GM19328 (cell line): ENCODE measurements at regions not wholly inside any gene's neighbourhood (a gene's known extent, or its start where the extent isn't known, plus 50 kb on each side); places are given as distances from the start of the nearest gene placed in this dataset.

ENCODE experiments used
- ATAC-seq: cut with Tn5 transposase; IDR thresholded peaks from one replicate; pipeline ENCODE4 v1.9.1; 2021; ENCODE audit warnings: mild to moderate bottlenecking, moderate library complexity; ENCODE audit not compliant: unreplicated experiment

DNA sequence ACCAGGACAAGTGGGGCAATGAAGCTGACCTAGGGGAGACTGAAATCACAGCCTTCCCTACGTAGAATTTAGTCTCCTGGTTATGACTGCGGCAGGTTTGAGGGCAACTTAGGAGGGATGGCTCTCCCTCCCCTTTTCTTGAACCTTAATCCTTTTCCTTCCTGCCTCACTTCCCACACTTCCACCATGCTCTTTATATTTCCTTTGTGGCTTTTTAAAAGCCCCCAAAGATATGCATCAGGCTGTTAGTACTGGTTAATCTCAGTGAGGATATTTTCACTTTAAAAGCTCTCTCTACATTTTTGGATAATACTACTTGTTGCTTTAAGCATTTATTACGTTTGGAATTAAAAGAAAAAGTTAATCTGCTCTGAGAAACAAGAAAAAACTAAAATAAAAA, 339.2 kb downstream of the SOX2 start:
- no peak for ATAC-seq

- ATAC-seq = no peak
Measured at GRCh38 chr3:182052332-182052731, 340.6 kb downstream of the SOX2 start.

DNA sequence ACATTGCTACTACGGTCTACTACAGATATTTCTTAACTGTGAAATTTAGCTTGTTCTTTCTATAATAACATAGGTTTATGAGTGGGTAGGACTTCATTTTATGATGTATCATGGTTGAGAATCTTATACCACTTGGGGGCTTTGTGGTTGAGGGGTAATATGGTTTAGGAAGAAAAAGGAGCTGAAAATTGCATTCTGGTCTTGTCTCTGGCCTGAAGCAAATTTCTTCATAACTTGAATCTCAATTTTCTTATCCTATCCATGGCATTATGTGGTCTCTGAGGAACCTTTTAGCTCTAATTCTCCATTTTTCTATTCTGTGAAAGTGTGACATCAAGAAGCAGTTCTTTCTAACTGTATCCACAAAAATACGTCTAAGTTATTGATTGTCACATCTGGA, 341.0 kb downstream of the SOX2 start:
- ATAC-seq = no peak

DNA sequence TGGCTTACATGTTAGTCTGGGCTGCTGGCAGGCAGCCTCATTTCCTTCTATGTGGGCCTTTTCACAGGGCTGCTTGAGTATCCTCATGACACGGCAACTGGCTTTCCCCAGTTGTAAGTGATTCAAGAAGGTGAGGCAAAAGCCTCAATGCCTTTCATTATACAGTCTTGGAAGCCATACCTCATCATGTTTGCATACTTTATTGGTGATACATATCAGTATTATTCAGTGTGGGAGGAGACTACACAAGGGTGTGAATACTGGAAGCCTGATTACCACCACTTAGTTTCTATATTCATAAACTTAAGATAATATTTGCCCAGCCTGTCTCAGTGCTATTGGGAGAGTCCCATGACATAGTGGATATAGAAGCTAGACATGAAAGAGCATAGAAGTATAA, 346.8 kb downstream of the SOX2 start:
- no peak for ATAC-seq

- ATAC-seq = no peak
Measured at GRCh38 chr3:182063742-182064141, 352.0 kb downstream of the SOX2 start.

DNA sequence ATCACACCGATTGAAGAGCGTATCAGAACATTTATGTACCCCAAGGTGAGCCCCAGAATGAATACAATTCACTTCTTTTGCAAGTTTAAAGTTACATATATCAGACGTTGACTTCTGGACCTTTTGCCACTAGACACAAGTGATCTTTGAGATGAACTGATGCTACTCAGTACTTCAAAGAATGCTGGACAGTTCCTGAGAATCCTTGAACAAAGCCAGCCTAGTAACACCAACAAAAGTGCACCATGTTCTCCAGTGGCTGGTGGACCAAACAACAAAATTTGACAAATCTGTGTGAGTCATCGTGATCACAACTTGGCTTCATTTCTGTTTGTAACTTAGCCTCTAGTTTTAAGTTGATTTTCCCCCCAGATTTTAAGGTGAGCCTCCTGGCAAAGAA, 355.7 kb downstream of the SOX2 start:
- ATAC-seq = no peak

DNA sequence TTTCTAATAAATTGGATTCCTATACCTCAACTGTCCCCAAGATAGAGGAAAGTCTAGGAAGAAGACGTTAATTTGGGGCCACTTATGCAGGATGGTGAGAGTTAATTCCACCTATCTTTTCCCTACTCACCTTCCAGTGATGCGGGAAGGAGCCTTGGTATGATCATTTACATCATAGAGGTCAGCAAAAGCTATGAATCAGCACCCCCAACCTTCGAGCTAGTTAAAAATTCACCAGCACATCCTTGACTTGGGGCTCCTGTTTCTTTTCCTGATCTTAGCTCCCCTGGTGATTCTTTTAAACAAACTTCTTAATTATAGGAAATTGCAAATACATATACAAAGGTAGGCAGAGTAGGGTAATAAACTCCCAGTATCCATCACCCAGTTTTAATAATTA, 366.6 kb downstream of the SOX2 start:
- ATAC-seq = no peak

DNA sequence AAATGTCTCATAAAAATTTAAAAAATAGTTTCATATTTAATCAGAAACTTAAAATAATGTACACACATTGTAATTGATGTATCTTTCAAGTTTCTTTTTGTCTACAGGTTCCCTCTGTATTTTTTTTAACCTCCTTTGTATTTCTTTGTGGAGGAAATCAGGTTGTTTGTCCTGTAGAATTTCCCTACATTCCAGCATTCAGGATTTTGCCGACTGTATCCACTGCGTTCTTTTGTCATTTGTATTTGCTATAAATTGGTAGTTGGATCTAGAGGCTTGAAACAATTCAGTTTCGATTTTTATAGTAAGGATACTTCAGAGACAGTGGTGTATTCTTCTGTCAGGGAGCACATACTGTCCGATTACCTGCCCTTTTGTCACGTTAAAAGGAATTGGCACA, 367.2 kb downstream of the SOX2 start:
- ATAC-seq = no peak

GRCh38 chr3:182081096-182081495, 369.4 kb downstream of the SOX2 start:
- ATAC-seq = no peak

GRCh38 chr3:182083112-182083511, 371.4 kb downstream of the SOX2 start:
- no peak for ATAC-seq

GRCh38 chr3:182092662-182093262, 381.0 kb downstream of the SOX2 start:
- no peak for ATAC-seq

DNA sequence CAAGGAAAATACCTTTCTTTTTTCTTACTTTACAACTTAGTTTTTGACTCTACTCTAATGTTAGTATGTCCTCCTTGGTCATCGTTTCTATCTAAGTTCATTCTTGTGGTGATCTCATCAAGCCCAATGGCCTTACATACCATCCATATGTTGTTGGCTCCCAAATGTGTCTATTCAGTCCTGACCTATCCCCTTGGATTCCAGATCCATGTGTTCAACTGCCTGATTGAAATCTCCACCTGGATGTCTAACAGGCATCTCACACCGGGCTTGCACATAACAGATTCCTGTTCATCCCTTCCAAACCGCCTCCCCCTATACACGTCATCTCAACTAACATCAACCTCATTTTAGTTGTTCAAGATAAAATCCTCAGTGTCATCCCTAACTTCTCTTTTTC, 382.6 kb downstream of the SOX2 start:
- no peak for ATAC-seq

- no peak for ATAC-seq
Measured at GRCh38 chr3:182104881-182105280, 393.2 kb downstream of the SOX2 start.

DNA sequence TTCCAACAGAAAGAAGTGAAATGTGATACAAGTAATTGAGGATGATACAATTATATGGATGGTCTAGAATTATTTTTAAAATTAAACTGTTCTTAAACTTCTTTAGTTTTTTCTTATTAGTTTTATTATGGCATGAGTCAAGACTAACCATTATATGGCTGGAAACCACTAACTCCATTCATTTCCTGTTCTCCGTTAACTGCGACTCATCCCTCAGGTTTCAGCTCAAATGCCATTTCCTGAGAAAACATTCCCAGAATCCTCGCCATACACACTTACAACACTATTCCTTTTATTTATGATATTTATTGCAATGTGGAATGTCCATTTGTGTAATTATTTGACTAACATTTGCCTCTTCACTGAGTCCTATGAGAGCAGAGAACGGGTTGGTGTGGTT, 394.1 kb downstream of the SOX2 start:
- no peak for ATAC-seq

GRCh38 chr3:182108371-182108770, 396.6 kb downstream of the SOX2 start:
- ATAC-seq = no peak

DNA sequence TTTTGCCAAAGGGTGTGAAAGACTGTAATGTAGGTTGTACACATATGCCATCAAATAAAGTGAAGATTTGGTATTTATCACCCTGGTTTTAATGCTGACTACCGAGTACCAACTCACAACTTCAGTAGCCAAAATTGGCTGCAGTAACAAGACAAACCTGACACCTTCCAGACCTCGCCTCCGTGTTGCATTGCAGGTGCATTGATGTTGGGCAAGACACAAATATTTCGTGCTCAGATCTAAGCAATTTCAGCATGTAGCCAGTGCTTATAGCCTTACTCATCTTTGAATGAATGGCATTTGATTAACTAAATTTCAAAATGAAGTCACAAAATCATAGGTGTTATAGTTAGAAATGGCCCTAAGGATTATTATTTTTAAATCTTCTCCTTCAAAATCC, 400.2 kb downstream of the SOX2 start:
- ATAC-seq = no peak

- no peak for ATAC-seq
Measured at GRCh38 chr3:182115328-182116015, 403.7 kb downstream of the SOX2 start.

DNA sequence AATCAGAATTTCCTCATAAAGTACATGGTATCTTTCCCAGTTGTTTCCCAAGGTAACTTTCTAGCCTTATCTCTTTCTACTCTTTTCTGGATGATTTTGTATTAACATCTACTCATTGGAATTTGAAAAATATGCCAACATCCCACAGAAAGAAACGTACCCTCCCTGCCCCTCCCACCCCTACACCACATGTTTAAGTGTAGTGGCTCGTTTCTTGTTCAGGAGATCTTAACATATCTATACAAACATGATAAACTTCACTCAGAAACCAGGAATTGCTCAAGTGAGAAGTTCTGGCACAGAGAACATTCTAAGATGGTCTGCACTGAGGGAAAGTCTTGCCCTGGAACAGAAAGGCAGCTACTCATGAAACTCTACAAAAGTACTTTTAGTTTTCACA, 404.7 kb downstream of the SOX2 start:
- ATAC-seq = no peak

GRCh38 chr3:182117131-182117530, 405.4 kb downstream of the SOX2 start:
- ATAC-seq = no peak

GRCh38 chr3:182117583-182117982, 405.9 kb downstream of the SOX2 start:
- ATAC-seq = no peak

DNA sequence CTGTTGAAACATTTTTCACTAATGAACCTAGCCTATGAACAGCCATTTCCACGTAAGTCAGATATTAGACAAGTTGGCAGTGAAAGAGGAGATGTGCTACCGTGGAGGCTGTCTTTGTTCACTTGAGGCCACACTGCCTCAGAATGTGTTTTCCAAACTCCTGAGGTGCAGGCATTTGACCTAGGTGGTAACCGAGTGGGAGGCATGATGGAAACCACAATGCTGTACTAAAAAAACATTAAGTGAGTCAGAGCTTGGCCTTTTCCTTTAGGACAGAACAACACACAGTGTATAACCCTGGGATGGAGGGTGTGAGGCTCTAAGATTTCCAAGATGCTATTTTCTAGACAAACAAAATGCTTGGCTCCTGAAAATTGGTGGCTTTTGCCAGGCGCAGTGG, 406.3 kb downstream of the SOX2 start:
- ATAC-seq = no peak

- ATAC-seq = no peak
Measured at GRCh38 chr3:182121401-182121800, 409.7 kb downstream of the SOX2 start.

GRCh38 chr3:182122779-182123178, 411.1 kb downstream of the SOX2 start:
- ATAC-seq = no peak
